ENCODE measurements at regions not wholly inside any gene's neighbourhood (a gene's known extent, or its start where the extent isn't known, plus 50 kb on each side); places are given as distances from the start of the nearest gene placed in this dataset.
"Not testable (repeated sequence)": the region's sequence is repeated elsewhere in the genome, so short reads cannot be mapped to it uniquely, and the experiment has no call there.

GRCh38 chr9:102499468-102499867 lies 495.7 kb upstream of the CYLC2 start:
- FAIRE-seq (no peak), DNase-seq (ENCODE audit: low read depth) (no peak)
- Histone ChIP-seq H3K36me3 (ENCODE audit: control insufficient read depth, insufficient read depth, low read length) (no peaks in the 10 kb centered on the region), H3K4me3 (ENCODE audit: low read depth, low read length) (no peak overlapping the region), H3K27me3 (ENCODE audit: control insufficient read depth, insufficient read depth, low read length) (no peaks in the 10 kb centered on the region)
- TF ChIP-seq, protein P1, sequence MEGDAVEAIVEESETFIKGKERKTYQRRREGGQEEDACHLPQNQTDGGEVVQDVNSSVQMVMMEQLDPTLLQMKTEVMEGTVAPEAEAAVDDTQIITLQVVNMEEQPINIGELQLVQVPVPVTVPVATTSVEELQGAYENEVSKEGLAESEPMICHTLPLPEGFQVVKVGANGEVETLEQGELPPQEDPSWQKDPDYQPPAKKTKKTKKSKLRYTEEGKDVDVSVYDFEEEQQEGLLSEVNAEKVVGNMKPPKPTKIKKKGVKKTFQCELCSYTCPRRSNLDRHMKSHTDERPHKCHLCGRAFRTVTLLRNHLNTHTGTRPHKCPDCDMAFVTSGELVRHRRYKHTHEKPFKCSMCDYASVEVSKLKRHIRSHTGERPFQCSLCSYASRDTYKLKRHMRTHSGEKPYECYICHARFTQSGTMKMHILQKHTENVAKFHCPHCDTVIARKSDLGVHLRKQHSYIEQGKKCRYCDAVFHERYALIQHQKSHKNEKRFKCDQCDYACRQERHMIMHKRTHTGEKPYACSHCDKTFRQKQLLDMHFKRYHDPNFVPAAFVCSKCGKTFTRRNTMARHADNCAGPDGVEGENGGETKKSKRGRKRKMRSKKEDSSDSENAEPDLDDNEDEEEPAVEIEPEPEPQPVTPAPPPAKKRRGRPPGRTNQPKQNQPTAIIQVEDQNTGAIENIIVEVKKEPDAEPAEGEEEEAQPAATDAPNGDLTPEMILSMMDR (IDR thresholded peaks at IDR 0.05; ENCODE audit: insufficient read depth, low read length, severe bottlenecking) = no peak

GRCh38 chr9:102497709-102498108 lies 497.4 kb upstream of the CYLC2 start:
- TF ChIP-seq, protein P1 (IDR thresholded peaks at IDR 0.05; ENCODE audit: insufficient read depth, low read length, severe bottlenecking) = no peak

DNA sequence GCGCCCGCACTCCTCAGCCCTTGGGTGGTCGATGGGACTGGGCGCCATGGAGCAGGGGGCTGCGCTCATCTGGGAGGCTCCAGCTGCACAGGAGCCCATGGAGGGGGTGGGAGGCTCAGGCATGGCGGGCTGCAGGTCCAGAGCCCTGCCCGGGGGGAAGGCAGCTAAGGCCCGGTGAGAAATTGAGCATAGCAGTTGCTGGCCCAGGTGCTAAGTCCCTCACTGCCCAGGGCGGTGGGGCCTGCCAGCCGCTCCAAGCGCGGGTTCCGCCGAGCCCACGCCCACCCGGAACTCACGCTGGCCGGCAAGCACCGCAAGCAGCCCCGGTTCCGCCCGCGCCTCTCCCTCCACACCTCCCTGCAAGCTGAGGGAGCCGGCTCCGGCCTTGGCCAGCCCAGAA lies 508.2 kb upstream of the CYLC2 start:
- not testable (repeated sequence) for DNase-seq (ENCODE audit: low read depth); H3K4me3 ChIP-seq (ENCODE audit: low read depth, low read length); H3K36me3 ChIP-seq (ENCODE audit: control insufficient read depth, insufficient read depth, low read length); FAIRE-seq; H3K27me3 ChIP-seq (ENCODE audit: control insufficient read depth, insufficient read depth, low read length)

More at GRCh38 chr9:102497709-102498108, 497.4 kb upstream of the CYLC2 start:
- no peak for DNase-seq (ENCODE audit: low read depth)
- Histone ChIP-seq H3K36me3 (ENCODE audit: control insufficient read depth, insufficient read depth, low read length) (no peaks in the 10 kb centered on the region), H3K27me3 (ENCODE audit: control insufficient read depth, insufficient read depth, low read length) (no peaks in the 10 kb centered on the region), H3K4me3 (ENCODE audit: low read depth, low read length) (no peak overlapping the region)
- no peak for FAIRE-seq

DNA sequence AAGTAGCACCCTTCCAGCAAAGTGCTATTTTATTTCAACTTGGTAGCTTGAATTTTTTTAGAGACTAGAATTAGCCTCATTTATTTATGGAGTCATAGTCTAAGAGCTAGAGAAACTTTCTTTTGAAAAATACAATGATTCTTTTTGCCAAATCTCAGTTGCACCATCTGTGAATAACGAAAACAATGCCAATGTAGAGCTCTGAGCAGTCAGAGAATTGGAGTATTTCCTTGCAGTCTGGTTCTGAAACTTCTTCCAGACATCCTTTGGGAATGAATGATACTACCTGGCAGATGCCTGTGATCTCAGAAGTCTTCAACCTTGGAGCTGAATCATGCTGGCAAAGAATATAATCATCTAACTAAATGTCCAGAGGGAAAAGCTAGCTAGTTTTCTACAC lies 511.5 kb upstream of the CYLC2 start:
- TF ChIP-seq, protein P1 (IDR thresholded peaks at IDR 0.05; ENCODE audit: insufficient read depth, low read length, severe bottlenecking) = no peak
- H3K36me3 ChIP-seq (ENCODE audit: control insufficient read depth, insufficient read depth, low read length) = no peaks in the 10 kb centered on the region
- H3K4me3 ChIP-seq (ENCODE audit: low read depth, low read length) = no peak overlapping the region
- DNase-seq (ENCODE audit: low read depth) = no peak
- no peak for FAIRE-seq
- no peaks in the 10 kb centered on the region for H3K27me3 ChIP-seq (ENCODE audit: control insufficient read depth, insufficient read depth, low read length)

- Histone ChIP-seq H3K36me3 (ENCODE audit: control insufficient read depth, insufficient read depth, low read length) (no peaks in the 10 kb centered on the region), H3K27me3 (ENCODE audit: control insufficient read depth, insufficient read depth, low read length) (no peaks in the 10 kb centered on the region), H3K4me3 (ENCODE audit: low read depth, low read length) (no peak overlapping the region)
- DNase-seq (ENCODE audit: low read depth) (no peak), FAIRE-seq (no peak)
- TF ChIP-seq, protein P1 (IDR thresholded peaks at IDR 0.05; ENCODE audit: insufficient read depth, low read length, severe bottlenecking) = no peak
Observed at GRCh38 chr9:102482776-102483175, 512.4 kb upstream of the CYLC2 start.

- DNase-seq (ENCODE audit: low read depth) (peak; percentile 6), FAIRE-seq (no peak)
- H3K27me3 ChIP-seq (ENCODE audit: control insufficient read depth, insufficient read depth, low read length) = no peaks in the 10 kb centered on the region
- H3K36me3 ChIP-seq (ENCODE audit: control insufficient read depth, insufficient read depth, low read length) = no peaks in the 10 kb centered on the region
- TF ChIP-seq, protein P1 (IDR thresholded peaks at IDR 0.05; ENCODE audit: insufficient read depth, low read length, severe bottlenecking) = no peak
- H3K4me3 ChIP-seq (ENCODE audit: low read depth, low read length) = no peak overlapping the region
Observed at GRCh38 chr9:102479191-102479590, 515.9 kb upstream of the CYLC2 start.
